Medulla oblongata (tissue), 1 donor: ENCODE measurements at regions not wholly inside any gene's neighbourhood (a gene's known extent, or its start where the extent isn't known, plus 50 kb on each side); places are given as distances from the start of the nearest gene placed in this dataset.
"Not testable (repeated sequence)": the region's sequence is repeated elsewhere in the genome, so short reads cannot be mapped to it uniquely, and the experiment has no call there.

Source experiments
- DNase-seq: peaks from one replicate; pipeline ENCODE4 v3.0.0-alpha.2; 2015; ENCODE audit errors: extremely low spot score

DNA sequence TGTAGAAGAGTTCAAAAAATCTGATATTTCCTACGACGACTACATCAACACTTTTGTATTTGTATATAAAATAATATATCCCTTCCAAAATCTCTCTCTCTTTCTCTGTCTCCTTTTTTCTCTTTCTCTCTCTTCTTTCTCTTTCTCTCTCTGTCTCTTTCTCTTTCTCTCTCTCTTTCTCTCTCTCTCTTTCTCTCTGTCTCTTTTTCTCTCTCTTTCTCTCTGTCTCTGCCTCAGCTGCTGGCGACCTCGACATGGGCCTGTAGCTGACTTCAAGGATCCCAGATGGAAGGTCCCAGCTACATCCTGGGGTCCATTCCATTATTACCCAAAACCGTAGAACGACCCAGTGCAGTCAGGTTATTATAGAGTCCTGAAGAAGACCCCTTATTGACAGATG is 90.0 kb downstream of the CD24 start:
- DNase-seq: no peak

DNA sequence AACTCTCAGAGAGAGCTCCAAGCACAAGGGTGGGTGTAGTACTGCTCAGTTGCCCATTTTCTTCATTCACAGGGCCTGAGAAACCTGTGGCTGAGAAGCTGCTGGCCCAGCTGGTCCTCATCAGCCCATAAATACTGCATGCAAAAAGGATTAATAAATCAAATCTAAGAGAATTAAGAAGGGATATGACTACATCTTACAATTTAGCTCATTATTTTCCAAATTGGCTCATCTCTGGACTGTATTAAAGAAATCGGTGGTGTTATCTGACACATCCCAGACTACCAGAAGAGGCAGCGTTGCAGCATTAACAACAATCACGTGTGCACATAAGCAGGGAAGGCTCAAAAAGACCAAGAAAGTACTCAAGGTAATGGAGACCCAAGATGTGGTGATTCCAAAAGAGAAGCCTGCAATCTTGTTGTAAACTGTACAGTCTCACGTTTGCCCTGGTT is 90.7 kb downstream of the CD24 start:
- no peak for DNase-seq

GRCh38 chr6:106882601-106883518 is 91.7 kb downstream of the CD24 start:
- DNase-seq: no peak

DNA sequence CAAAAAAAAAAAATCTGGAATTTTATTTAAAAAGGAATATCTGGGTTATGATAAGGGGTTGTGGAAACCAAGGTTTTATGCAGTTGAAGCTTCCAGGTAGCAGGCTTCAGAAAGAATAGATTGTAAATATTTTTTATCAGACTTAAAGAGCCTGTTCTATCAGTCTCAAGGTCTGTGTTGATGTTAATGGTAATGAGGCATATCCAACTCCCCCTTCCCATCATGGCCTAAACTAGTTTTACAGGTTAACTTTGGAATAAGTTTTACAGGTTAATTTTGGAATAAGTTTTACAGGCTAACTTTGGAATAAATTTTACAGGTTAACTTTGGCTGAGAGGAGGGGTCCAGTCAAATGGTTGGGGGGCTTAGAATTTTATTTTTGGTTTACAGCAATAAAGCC is 92.4 kb downstream of the CD24 start:
- no peak for DNase-seq

GRCh38 chr6:106880952-106881351 is 93.6 kb downstream of the CD24 start:
- no peak for DNase-seq

DNA sequence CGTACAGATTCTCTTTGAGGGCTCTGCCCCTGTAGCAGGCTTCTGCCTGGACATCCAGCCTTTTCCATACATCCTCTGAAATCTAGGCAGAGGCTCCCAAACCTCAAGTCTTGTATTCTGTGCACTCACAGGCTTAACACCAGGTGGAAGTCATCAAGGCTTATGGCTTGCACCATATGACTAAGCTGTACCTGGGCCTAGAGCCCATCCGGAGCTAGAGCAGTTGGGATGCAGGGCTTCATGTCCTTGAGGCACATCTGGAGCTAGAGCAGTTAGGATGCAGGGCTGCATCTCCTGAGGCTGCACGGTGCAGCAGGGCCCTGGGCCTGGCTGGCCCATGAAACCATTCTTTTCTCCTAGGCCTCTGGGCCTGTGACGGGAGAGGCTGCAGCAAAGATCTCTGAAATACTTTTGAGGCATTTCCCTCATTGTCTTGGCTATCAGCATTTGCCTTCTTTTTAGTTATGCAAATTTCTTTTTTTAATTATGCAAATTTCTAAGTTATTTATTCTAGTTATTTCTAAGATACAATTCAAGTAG is 98.7 kb downstream of the CD24 start:
- DNase-seq: no peak

- DNase-seq: no peak
Measured at GRCh38 chr6:106874481-106874880, 100.0 kb downstream of the CD24 start.

- no peak for DNase-seq
Measured at GRCh38 chr6:106872049-106872448, 102.5 kb downstream of the CD24 start.

DNA sequence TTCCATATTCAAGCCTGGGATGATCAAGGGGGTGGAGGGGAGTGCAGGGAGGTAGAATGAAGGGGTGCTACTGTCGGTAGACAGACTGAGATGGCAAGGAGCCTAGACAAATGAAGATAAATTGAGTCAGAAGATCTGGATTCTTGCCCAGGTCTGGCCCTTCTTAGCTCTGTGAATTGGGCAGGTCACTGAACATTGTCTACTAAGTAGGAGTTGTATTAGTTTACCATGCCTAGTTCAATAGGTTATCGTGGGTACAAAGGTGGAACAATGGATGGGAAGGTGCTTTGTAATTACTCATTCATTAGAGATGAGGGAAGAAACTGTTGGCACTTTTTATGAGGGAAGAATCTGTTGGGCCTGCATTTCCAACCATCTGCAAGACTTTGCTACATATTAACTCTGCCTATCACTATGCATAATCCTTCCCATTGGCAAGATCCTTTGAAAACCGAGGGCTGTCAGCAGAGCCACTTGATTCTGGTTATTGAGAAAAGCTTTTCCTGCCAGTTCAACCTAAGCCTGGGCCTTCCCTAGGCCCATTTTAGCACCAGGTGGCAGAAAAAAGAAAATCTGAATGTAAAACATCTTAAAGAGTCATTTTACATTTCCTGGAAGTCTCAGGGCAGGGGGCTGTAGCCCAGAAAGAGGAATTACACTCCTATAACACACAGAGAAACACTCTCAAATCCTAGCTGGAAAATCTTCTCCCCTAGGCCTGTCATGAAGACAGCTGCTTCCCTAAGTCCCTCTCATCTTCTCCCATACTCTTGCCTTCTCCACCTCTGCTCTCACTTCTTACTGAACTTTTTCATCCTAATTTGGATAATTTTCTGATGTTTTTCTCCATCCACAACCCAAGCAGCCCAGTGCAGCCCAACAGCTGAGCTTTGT is 103.5 kb downstream of the CD24 start:
- DNase-seq: no peak

DNA sequence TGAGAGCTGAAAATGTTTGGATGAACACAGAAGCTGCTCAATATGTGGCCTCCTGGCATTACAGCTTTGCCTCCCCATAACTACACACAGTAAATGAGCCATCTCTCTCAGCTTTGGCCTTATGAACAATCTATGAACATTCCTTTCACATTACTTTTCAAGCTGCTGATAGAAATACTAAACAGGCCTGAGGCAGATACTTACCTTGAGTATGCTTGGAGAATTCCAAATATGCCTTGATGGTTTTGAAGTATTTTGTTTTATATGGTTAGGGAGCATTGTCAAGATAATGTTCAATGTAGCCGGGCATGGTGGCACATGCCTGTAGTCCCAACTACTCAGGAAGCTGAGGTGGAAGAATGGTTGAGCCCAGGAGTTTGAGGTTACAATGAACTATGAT is 104.5 kb downstream of the CD24 start:
- DNase-seq: no peak

DNA sequence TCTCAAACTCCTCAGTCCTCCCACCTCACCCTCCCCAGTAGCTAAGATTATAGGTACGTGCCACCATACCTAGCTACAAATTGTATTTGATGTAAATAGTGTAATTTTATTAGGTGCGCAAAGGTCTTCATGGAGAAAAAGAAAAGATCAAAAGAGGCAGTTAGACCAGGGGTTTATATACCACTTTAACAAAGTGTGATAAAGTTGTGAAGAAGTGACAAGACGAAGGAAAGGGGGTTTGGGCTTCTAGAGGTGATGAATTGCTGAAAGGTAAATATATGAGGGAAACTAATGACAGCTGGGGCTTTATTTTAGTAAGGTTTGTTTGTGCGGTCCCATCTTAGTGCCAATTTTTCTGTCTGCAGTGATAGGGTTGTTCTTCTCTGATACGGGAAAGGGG is 105.3 kb downstream of the CD24 start:
- no peak for DNase-seq

DNA sequence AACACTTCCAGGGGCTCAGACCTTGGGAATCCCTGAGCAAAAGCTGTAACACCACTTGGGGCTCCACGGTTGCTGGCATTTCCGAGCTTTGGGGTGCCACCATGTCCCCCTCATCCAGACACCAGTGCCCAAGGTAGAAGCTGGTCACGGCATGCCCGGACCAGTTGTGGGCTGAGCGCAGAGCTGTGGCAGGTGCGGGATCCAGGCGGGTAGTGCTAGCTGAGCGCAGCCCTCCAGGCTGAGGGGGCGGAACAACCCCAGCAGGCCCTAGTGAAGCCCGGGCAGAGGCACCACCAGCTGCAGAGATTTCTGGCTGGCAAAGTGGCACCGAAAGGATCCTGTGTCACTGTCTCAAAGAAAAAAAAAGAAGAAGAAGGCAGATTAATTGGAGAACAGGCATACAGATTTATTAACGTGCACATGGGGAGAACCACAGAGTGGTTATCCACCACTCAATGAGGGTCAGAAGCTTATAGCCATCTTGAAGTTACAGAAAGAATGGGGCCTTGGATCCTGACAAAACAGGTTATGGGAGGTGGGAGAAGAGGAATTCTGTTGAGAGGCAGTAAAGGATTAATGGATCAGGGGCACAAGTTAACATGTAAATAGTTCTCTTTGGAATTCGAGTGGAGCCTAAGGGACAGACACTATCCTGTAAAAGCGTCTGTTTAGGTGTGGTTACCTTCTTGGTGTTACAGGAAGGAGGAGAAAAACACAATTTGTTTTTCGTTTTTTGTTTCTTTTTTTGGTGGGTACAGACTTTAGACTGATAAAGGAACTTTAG is 107.5 kb downstream of the CD24 start:
- DNase-seq: no peak

- no peak for DNase-seq
Measured at GRCh38 chr6:106862858-106863257, 111.7 kb downstream of the CD24 start.

DNA sequence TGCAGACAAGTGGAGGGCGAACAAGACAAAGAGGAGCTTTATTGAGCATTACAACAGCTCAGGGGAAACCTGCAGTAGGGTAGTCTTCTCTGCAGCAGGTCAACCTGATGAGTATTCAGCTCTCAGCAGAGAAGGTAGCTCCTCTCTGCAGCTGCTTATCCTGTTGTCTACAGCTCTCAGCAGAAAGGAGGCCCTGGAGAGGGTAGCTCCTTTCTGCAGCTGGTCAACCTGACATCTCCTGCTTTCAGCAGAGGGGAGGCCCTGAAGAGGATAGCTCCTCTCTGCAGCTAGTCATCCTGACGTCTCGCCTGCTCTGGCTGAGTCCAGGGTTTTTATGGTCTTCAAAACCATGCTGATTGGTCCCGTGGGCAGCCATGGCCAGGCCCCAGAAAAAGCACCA is 113.6 kb downstream of the CD24 start:
- DNase-seq: no peak

DNA sequence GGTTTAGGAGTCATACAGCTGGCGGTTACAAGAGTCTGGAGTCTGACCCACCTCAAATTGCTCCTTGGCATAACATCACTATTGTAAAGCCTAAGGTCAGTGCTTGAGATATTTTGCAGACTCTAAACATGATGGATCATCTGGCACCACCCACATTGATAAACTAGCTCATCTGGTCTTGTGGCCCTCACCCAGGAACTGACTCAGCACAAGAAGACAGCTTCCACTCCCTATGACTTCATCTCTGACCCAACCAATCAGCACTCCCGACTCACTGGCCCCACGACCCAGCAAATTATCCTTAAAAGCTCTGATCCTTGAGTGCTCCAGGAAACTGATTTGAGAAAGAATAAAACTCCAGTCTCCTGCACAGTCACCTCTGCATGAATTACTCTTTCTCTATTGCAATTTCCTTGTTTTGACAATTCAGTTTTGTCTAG is 115.9 kb downstream of the CD24 start:
- no peak for DNase-seq

DNA sequence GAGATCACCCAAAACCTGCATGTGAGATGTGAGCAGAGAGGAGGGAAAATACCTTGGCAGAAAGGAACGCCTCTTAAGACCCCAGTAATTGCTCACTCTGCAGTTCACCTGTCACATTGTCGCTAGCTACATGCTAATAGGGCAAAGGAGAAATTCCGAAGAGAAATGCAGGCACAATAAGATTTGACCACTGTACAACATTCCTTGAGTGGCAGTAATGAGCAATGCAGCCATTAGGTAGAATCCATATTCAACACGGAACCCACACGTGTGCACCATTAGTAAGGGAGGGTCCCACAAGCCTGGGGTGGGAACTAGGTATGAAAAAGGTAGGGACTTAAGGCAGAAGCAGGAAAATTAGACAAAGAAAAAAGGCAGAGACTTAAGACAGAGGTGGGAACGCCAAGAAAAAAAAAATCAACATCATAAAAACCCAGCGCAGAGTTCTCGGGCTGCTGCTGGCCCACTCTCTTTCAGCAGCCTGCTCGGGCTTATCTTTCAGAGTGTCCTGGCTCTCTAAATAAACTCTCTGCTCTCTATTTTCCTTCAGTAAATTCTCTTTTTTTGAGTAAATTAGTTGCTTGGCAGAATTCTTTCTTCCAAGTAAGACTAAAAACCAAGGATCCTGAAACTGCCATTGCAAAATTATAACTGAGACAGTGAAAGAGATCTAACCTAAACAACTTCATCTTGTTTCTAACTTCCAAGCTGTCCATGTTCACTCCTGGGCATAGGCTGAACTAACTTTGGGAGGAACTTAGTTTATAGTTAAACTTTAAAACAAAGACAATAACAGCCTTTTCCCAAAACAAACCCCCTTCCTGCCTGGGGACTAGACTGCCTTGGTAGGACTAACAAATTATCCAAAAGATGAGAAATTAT is 116.5 kb downstream of the CD24 start:
- DNase-seq: no peak

DNA sequence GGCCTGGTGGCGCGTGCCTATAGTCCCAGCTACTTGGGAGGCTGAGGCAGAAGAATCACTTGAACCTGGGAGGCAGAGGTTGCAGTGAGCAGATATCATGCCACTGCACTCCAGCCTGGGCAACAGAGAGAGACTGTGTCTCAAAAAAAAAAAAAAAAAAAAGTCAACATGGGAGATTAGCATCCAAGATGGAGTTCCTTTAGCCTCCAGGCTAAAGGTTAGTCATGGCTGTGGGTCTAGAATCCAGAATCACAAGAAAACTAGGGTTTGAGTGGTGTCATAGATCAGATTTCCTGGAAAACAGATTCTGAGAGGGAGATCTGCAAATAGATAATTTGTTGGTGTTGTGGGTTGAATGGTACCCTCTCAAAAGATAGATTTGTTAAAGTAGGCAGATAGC is 117.2 kb downstream of the CD24 start:
- DNase-seq: not testable (repeated sequence)

DNA sequence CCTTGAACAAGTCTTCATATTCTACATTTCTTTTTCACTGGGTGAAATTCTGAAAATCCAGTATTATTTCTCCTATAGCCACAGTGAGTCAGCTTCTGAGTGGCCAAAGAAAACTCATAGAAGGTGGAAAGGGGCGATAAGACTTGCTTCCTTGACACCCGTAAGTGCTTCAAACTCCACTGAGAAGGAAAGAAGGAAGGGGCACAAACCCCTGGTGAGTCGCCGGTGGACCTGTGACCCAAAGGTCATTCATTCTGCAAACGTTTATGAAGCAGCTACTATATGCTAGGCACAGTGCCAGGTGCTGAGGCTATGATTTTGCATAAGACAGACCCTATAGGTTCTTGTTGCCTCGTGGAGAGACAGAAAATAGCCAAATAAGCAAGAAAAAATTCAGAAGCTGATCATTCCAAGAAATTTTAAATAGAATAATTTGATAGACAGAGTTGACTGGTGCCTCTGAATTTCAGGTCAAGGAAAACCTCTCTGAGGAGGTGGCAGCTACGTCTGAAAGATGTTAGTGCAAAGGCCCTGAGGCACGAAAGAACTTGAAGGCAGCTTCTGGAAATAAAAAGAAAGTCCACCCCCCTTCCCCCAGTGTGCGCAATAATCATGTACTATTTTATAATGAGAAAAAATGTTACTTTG is 118.2 kb downstream of the CD24 start:
- no peak for DNase-seq

GRCh38 chr6:106855117-106855516 is 119.4 kb downstream of the CD24 start:
- DNase-seq: no peak
